Uterus (tissue), 2 donors: ENCODE measurements at regions not wholly inside any gene's neighbourhood (a gene's known extent, or its start where the extent isn't known, plus 50 kb on each side); places are given as distances from the start of the nearest gene placed in this dataset.

ENCODE experiments used
- POLR2A ChIP-seq, 2 donors: fragments of 450-650 bp; IDR thresholded peaks; one replicate each; pipeline ENCODE4 v1.6.1; 2016; ENCODE audit warnings: antibody characterized with exemption in 2 of 2, mild to moderate bottlenecking in 1 of 2, moderate library complexity in 1 of 2
- TF ChIP-seq, protein P1 (sequence below), 4 experiments: fragments of 200-600 bp in 2 of 4; fragments of 450-650 bp in 2 of 4; sonication (generic) in 2 of 4; IDR thresholded peaks; one replicate each; pipeline ENCODE4 v1.5.1; 2016 to 2019; ENCODE audit warnings: antibody characterized with exemption in 4 of 4, mild to moderate bottlenecking in 2 of 4, moderate library complexity in 1 of 4

DNA sequence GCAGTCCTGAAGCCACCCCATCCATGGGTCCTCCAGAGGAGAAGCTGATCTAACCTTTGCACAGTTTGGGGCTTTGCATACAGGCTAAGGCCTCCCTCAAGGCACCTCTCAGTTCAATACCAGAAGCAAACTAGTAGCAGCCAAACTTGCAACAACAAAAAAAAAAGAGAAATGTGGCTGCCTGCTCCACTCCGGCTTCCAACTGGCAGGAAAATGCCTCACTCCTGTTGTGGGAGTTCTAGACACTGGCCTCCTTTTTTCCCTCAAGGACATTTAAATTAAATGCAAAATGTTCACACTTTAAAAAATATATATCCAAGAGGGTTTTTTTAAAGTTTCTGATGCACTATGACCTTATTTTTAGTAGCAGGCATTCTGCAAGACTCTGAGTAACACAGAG lies 216.0 kb upstream of the TPM1 start:
- TF ChIP-seq, protein P1, sequence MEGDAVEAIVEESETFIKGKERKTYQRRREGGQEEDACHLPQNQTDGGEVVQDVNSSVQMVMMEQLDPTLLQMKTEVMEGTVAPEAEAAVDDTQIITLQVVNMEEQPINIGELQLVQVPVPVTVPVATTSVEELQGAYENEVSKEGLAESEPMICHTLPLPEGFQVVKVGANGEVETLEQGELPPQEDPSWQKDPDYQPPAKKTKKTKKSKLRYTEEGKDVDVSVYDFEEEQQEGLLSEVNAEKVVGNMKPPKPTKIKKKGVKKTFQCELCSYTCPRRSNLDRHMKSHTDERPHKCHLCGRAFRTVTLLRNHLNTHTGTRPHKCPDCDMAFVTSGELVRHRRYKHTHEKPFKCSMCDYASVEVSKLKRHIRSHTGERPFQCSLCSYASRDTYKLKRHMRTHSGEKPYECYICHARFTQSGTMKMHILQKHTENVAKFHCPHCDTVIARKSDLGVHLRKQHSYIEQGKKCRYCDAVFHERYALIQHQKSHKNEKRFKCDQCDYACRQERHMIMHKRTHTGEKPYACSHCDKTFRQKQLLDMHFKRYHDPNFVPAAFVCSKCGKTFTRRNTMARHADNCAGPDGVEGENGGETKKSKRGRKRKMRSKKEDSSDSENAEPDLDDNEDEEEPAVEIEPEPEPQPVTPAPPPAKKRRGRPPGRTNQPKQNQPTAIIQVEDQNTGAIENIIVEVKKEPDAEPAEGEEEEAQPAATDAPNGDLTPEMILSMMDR (IDR thresholded peaks at IDR 0.05) = no peak
- no peak for TF ChIP-seq POLR2A (IDR thresholded peaks at IDR 0.05)
